Cerebellar nuclear complex (tissue), 1 donor: ENCODE measurements at regions not wholly inside any gene's neighbourhood (a gene's known extent, or its start where the extent isn't known, plus 50 kb on each side); places are given as distances from the start of the nearest gene placed in this dataset.
"Not testable (repeated sequence)": the region's sequence is repeated elsewhere in the genome, so short reads cannot be mapped to it uniquely, and the experiment has no call there.

Source experiments
- DNase-seq, 2 experiments: peaks; one replicate each; lab custom pipeline; 2025; lab: John Stamatoyannopoulos, UW

GRCh38 chr5:166724284-166724683 lies 1567.2 kb upstream of the WWC1 start:
- no peak for DNase-seq

- DNase-seq: no peak
These were observed 1565.9 kb upstream of the WWC1 start for GRCh38 chr5:166725593-166725992.

DNA sequence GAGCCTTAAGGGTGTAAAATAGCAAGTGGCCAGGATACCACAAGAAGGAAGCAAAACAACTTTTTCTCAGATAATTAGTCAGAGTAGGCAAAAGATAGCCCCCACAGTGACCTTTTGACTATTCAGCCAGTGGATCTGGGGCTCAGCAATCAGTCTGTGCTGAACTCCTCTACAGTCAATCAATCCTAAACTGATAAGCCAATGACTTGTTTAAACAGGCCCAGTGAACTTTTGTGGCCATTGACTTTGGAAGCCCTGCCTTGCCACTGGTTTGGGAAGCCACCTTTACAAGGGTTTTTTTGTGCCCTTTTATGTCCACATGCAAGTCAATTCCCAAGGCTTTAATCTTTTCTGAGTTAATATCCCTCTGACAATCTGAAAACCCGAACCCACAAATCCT lies 1565.0 kb upstream of the WWC1 start:
- DNase-seq: no peak

DNA sequence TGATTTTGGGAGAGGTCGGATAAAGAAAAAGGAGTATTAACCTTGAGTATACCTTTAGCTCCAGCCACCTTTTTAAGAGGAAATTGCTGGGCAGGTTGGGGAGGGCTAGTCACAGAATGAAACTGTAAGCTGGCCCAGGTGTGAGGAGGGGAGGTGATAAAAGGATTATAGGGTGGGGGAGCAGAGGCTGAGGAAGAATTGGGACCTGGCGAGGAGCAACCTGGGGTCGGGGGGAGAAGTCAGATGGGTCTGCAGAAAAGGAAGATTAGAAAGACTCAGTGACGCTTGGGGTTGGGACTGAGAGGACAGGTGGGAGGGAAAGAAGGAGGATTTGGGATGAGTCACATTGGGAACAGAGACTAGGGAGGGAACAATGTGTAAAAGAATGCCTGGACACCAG lies 1548.5 kb upstream of the WWC1 start:
- not testable (repeated sequence) for DNase-seq

- no peak for DNase-seq
These were observed 1544.9 kb upstream of the WWC1 start for GRCh38 chr5:166746506-166746905.

GRCh38 chr5:166750376-166750775 lies 1541.1 kb upstream of the WWC1 start:
- no peak for DNase-seq

DNA sequence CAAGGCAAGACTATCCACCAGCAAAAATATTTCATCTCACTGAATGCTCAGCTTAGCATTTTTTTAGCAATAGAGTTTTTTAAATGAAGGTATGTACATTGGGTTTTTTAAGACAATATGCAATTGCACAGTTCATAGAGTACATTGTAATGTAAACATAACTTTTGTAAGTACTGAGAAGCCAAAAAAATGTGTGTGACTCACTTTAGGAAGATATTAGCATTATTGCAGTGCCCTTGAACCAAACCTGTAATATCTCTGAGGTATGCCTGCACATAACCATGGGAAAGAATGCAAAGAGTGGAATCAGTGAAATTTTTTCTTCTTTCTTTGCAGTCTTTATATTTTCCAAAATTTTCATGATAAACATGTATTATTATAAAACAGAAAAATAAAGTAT lies 1533.3 kb upstream of the WWC1 start:
- no peak for DNase-seq

- no peak for DNase-seq
These were observed 1523.6 kb upstream of the WWC1 start for GRCh38 chr5:166767858-166768257.

- no peak for DNase-seq
These were observed 1522.9 kb upstream of the WWC1 start for GRCh38 chr5:166768536-166768935.

DNA sequence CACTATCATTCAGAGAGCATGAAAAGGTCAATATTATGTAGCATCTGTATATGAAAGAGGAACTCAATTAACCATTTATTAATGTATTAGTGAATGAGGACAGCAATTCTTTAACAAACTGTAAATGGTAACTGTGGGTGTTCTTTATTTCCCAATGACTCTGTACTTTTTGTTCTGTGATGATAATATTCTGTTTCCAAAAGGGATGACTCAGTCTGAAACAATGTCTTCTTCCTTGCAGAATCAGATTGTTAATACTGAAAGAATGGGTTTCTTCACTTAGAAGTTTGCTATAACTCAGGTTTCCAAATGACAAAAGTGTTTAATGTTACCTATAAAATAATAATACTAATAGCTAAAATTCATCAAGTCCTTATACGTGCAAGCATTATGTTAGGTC lies 1518.7 kb upstream of the WWC1 start:
- DNase-seq: no peak

DNA sequence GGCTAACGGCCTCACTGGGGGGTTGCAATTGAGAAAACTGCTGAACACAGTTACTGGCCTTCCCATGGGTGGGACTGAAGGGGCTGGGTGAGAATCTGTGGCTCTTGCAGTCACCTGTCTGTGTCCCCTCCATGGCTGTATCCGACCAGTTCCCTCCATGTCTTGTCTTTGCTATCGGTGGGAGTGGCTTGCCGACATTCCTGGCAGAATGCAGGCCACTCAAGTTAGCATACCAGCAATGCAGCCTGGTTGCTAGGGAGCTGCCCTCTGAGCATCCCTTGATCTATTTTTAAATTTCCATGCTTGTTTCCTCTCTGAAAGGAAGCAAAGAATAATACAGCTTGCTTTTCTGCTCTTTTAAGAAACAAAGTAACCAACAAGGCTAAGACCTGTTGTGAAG lies 1509.7 kb upstream of the WWC1 start:
- DNase-seq: no peak

DNA sequence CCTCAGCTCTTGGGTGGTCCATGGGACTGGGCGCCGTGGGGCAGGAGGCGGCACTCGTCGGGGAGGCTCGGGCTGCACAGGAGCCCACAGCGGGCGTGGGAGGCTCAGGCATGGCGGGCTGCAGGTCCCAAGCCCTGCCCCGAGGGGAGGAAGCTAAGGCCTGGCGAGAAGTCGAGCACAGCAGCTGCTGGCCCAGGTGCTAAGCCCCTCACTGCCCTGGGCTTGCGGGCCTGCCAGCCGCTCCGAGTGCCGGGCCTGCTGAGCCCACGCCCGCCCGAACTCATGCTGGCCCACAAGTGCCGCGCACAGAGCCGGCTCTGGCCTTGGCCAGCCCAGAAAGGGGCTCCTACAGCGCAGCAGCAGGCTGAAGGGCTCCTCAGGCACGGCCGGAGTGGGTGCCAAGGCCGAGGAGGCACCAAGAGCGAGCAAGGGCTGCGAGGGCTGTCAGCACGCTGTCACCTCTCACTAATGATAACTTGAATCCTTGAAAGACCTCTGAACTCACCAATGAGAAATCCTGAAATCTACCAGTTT lies 1506.8 kb upstream of the WWC1 start:
- no peak for DNase-seq

DNA sequence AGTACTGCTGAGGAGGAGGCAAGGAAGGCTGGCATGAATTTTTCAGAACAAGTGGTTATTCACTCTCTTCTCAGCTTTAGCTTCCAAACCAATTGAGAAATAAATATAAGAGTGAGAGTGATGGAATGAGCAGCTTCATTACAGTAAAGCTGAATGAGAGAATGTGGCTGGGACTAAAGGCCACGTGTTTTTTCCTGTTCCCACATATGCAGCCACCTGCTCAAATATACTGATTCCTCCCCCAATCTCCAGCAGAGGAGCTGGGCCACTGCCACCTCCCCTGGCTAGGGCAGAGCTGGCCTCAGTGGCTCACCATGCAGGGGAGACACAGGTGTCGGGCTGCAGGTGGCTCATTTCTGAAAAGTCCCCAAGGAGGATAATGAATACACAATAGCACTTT lies 1505.3 kb upstream of the WWC1 start:
- DNase-seq: no peak

DNA sequence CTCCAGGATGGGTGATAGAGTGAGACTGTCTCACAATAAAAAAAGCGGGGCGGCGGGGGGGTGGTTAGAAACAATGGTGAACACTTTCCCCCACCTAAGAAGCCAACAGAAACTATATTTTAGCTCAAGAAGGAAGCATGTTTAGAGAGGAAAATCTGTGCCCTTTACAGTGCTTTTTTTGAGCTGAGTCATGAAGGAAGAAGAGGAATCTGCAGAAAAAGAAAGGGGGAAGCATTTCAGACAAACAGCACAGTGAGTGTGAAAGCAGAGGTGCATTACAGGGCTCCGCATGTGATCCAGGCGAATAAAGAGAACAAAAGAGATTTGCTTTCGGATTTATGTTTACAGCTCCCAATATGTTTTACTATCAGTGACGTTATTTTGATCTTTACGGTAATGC lies 1504.6 kb upstream of the WWC1 start:
- no peak for DNase-seq

DNA sequence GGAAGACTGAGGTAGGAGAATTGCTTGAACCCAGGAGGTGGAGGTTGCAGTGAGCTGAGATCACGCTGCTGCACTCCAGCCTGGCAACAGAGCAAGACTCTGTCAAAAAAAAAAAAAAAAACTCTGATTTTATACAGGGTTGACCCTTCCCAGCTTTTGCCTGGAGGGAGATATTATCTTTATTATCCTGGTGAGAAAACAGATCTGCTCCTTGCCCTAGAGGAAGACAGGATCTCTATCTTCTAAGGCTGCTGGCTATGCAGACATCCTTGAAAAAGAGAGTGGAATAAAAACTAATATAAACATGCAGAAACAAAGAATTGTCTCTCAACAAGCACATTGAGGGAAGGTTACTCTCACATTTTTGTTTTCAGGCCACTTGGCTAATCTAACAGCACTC lies 1503.4 kb upstream of the WWC1 start:
- DNase-seq: no peak

GRCh38 chr5:166795756-166796155 lies 1495.7 kb upstream of the WWC1 start:
- no peak for DNase-seq

GRCh38 chr5:166803058-166803457 lies 1488.4 kb upstream of the WWC1 start:
- no peak for DNase-seq

DNA sequence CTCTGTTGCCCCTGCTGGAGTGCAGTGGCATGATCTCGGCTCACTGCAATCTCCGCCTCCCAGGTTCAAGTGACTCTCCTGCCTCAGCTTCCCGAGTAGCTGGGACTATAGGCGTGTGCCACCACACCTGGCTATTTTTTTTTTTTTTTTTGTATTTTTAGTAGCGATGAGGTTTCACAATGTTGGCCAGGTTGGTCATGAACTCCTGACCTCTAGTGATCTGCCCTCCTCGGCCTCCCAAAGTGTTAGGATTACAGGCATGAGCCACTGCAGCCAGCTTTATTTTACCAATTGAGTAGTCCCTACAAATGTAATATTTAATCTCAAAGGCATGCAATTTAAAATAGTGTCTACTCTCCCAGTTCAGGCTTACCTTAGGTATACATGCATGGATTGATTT lies 1487.2 kb upstream of the WWC1 start:
- DNase-seq: not testable (repeated sequence)

DNA sequence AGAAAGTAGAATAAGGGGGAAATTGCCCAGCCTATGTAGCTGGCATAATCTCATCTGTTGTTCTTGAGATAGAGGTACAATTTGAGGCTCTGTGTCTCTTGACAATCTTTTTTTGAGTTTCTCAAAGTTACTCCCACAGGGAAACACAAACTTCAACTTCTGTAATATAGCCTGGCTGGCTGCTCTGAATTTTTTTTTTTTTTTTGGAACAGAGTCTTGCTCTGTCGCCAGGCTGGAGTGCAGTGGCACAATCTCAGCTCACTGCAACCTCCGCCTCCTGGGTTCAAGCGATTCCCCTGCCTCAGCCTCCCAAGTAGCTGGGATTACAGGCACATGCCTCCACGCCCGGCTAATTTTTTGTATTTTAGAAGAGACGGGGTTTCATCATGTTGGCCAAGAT lies 1486.8 kb upstream of the WWC1 start:
- DNase-seq: not testable (repeated sequence)

DNA sequence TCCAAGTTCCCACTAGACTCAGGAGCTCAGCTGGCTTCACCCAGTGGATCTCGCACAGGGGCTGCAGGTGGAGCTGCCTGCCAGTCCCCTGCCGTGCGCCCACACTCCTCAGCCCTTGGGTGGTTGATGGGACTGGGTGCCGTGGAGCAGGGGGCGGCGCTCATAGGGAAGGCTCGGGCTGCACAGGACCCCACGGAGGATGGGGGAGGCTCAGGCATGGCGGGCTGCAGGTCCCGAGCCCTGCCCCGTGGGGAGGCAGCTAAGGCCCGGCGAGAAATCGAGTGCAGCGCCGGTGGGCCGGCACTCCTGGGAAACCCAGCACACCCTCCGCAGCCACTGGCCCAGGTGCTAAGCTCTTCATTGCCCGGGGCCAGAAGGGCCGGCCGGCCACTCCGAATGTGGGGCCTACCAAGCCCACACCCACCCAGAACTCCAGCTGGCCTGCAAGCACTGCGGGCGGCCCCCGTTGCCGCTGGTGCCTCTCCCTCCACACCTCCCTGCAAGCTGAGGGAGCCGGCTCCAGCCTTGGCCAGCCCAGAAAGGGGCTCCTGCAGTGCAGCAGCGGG lies 1481.3 kb upstream of the WWC1 start:
- DNase-seq: not testable (repeated sequence)

DNA sequence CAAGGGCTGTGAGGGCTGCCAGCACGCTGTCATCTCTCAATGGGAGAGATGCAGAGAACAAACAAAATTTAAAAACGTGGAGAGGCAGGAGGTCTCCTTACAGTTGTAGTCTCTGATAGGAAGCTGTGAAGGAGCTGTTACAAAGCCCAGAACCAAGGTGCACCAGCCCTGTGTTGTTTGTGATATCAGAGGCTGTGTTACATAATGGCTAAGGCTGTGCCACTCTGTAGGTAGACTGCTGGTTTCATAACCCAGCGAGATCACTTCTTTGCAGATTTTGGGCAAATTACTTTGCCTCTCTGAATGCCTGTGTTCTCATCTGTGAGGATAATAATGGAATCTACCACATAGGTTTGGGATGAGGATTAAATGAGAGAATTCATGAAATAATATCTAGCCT lies 1480.7 kb upstream of the WWC1 start:
- no peak for DNase-seq

DNA sequence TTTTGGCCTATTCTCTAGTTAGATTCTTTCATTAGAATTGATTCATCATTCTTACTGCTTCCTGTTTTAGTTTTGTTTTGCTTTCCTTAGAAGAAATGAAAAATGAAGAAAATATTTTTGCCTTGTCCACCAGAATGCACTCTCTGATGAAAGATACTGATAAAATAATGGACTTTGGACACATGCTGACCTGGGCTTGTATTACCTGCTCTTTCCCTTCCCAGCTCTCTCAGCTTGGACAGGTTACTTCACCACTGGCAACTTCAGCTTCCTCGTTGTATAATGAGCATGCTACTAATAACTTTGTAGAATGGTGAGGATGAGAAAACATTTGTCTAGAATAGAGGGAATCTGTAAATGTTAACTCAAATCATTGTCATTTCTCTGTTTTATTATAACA lies 1468.1 kb upstream of the WWC1 start:
- DNase-seq: no peak

- DNase-seq: no peak
These were observed 1457.2 kb upstream of the WWC1 start for GRCh38 chr5:166834246-166834645.

DNA sequence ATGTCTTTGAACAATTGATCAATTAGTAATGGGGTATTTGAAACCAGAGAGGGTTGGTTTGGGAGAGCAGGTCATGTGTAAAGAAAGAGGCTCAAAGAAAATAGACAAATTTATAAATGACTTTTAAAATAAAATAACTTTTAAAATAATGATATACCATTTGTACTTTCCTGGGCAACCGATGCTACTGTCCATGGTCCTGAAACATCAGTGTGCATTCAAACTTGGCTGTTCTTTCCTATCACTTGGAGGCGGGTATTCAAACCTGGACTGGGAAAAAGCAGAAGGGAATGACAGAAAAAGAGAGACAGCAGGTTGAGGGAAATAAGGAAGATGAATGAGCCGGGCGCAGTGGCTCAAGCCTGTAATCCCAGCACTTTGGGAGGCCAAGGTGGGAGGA lies 1446.4 kb upstream of the WWC1 start:
- DNase-seq: no peak

- DNase-seq: no peak
These were observed 1434.7 kb upstream of the WWC1 start for GRCh38 chr5:166856791-166857190.
